NT2/D1 (cell line): ENCODE measurements at regions not wholly inside any gene's neighbourhood (a gene's known extent, or its start where the extent isn't known, plus 50 kb on each side); places are given as distances from the start of the nearest gene placed in this dataset.

Experiments
- SUZ12 ChIP-seq: IDR thresholded peaks from 2 replicates; pipeline ENCODE4 v1.6.1; 2011; ENCODE audit not compliant: insufficient read length, insufficient read depth; ENCODE audit errors: extremely low read depth
- YY1 ChIP-seq: IDR thresholded peaks from 2 replicates; pipeline ENCODE4 v1.6.1; 2011; ENCODE audit not compliant: insufficient read length, insufficient read depth
- ZNF274 ChIP-seq: IDR thresholded peaks from 2 replicates; pipeline ENCODE4 v1.6.1; 2011; ENCODE audit warnings: mild to moderate bottlenecking, low read depth, low read length

GRCh38 chr15:69973102-69973714, 124.5 kb downstream of the TLE3 start:
- no peak for TF ChIP-seq YY1
- no peak for TF ChIP-seq SUZ12
- TF ChIP-seq ZNF274: no peak
